ENCODE measurements at regions not wholly inside any gene's neighbourhood (a gene's known extent, or its start where the extent isn't known, plus 50 kb on each side); places are given as distances from the start of the nearest gene placed in this dataset.
"Not testable (repeated sequence)": the region's sequence is repeated elsewhere in the genome, so short reads cannot be mapped to it uniquely, and the experiment has no call there.

- DNase-seq (ENCODE audit: low read depth): no peak
Measured at GRCh38 chr7:130948822-130949221, 214.8 kb upstream of the KLF14 start.

- no peak for DNase-seq (ENCODE audit: low read depth)
Measured at GRCh38 chr7:130949550-130949949, 215.5 kb upstream of the KLF14 start.

GRCh38 chr7:130950054-130950453 lies 216.0 kb upstream of the KLF14 start:
- DNase-seq (ENCODE audit: low read depth): no peak

GRCh38 chr7:130950741-130951140 lies 216.7 kb upstream of the KLF14 start:
- no peak for DNase-seq (ENCODE audit: low read depth)

- no peak for DNase-seq (ENCODE audit: low read depth)
Measured at GRCh38 chr7:130951303-130951975, 217.4 kb upstream of the KLF14 start.

- no peak for DNase-seq (ENCODE audit: low read depth)
Measured at GRCh38 chr7:130951976-130952876, 218.2 kb upstream of the KLF14 start.

- DNase-seq (ENCODE audit: low read depth): no peak
Measured at GRCh38 chr7:130953196-130953595, 219.2 kb upstream of the KLF14 start.

GRCh38 chr7:130954918-130955564 lies 221.0 kb upstream of the KLF14 start:
- no peak for DNase-seq (ENCODE audit: low read depth)

- no peak for DNase-seq (ENCODE audit: low read depth)
Measured at GRCh38 chr7:130955565-130955919, 221.5 kb upstream of the KLF14 start.

GRCh38 chr7:130956417-130957136 lies 222.6 kb upstream of the KLF14 start:
- no peak for DNase-seq (ENCODE audit: low read depth)

- DNase-seq (ENCODE audit: low read depth): no peak
Measured at GRCh38 chr7:130957137-130957513, 223.1 kb upstream of the KLF14 start.

GRCh38 chr7:130957722-130958435 lies 223.9 kb upstream of the KLF14 start:
- DNase-seq (ENCODE audit: low read depth): not testable (repeated sequence)

GRCh38 chr7:130958846-130959245 lies 224.8 kb upstream of the KLF14 start:
- no peak for DNase-seq (ENCODE audit: low read depth)

- DNase-seq (ENCODE audit: low read depth): no peak
Measured at GRCh38 chr7:130959743-130960207, 225.8 kb upstream of the KLF14 start.

- no peak for DNase-seq (ENCODE audit: low read depth)
Measured at GRCh38 chr7:130960208-130960988, 226.4 kb upstream of the KLF14 start.

GRCh38 chr7:130961128-130961601 lies 227.2 kb upstream of the KLF14 start:
- DNase-seq (ENCODE audit: low read depth): peak; percentile 71

GRCh38 chr7:130962109-130962508 lies 228.1 kb upstream of the KLF14 start:
- no peak for DNase-seq (ENCODE audit: low read depth)

- DNase-seq (ENCODE audit: low read depth): no peak
Measured at GRCh38 chr7:130963339-130963738, 229.3 kb upstream of the KLF14 start.

- no peak for DNase-seq (ENCODE audit: low read depth)
Measured at GRCh38 chr7:130965515-130965914, 231.5 kb upstream of the KLF14 start.

- no peak for DNase-seq (ENCODE audit: low read depth)
Measured at GRCh38 chr7:130966246-130967009, 232.4 kb upstream of the KLF14 start.
